ENCODE measurements at regions not wholly inside any gene's neighbourhood (a gene's known extent, or its start where the extent isn't known, plus 50 kb on each side); places are given as distances from the start of the nearest gene placed in this dataset.

DNA sequence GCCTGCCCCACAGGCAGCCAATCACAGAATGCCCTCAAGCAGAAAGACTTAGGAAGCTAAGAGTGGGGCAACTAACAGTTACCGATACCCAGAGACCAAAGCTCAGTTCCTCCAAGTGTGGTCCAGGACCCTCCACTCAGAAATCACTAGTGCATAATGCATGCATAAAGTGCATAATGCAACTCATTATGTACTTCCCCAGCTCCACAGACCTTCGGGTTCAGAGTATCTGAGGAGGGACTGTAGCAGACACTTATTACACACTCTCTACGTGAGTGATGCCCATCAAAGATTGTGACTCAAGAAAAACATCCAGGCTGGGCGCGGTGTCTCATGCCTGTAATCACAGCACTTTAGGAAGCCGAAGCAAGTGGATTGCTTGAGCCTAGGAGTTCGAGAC, 328.0 kb downstream of the BCOR start:
- Histone ChIP-seq H4K8ac (replicated peaks; ENCODE audit: insufficient read length, low read depth, low read length) (no peak overlapping the region), H3K4me1 (ENCODE audit: insufficient read depth, low read length) (peaks cover 26% of the 10 kb centered on the region), H4K20me1 (ENCODE audit: control insufficient read depth, insufficient read depth, insufficient read length) (no peaks in the 10 kb centered on the region), H3K9ac (ENCODE audit: extremely low read depth, insufficient read length, low read length) (no peak overlapping the region), H3K79me2 (ENCODE audit: insufficient read depth, low read length) (no peaks in the 10 kb centered on the region), H3K9me3 (ENCODE audit: control insufficient read depth, low read depth, low read length) (no peaks in the 10 kb centered on the region), H3K79me1 (ENCODE audit: insufficient read depth, low read depth, low read length, poor library complexity, severe bottlenecking) (no peaks in the 10 kb centered on the region), H3K23ac (ENCODE audit: insufficient read length, low read depth, low read length) (no peak overlapping the region), H2BK15ac (ENCODE audit: low read depth, low read length) (no peak overlapping the region), H4K91ac (ENCODE audit: insufficient read length, low read depth, low read length) (no peak overlapping the region), H3K14ac (ENCODE audit: insufficient read depth, low read length) (no peak overlapping the region), H4K5ac (ENCODE audit: insufficient read length, low read depth, low read length) (no peak overlapping the region), H3K4ac (ENCODE audit: low read depth, low read length) (no peak overlapping the region), H3K27ac (ENCODE audit: insufficient read length, low read depth, low read length) (no peak overlapping the region), H2BK20ac (ENCODE audit: low read depth, low read length, poor library complexity, severe bottlenecking) (no peak overlapping the region), H3K18ac (ENCODE audit: insufficient read length, low read depth, low read length) (no peak overlapping the region), H2AK5ac (ENCODE audit: insufficient read length, low read length) (no peak overlapping the region), H3K23me2 (ENCODE audit: insufficient read length, low read depth, low read length, poor library complexity, severe bottlenecking) (no peaks in the 10 kb centered on the region), H3K4me2 (ENCODE audit: insufficient read depth, insufficient read length, low read length) (no peak overlapping the region), H2AFZ (ENCODE audit: low read length) (no peak overlapping the region), H3T11ph (ENCODE audit: low read length) (no peak overlapping the region), H3K56ac (ENCODE audit: insufficient read length, low read depth, low read length) (no peak overlapping the region), H2BK5ac (ENCODE audit: insufficient read length, low read length) (no peak overlapping the region), H2BK120ac (ENCODE audit: low read depth, low read length, poor library complexity, severe bottlenecking) (no peak overlapping the region), H3K27me3 (ENCODE audit: insufficient read depth, low read length) (no peaks in the 10 kb centered on the region), H2BK12ac (ENCODE audit: insufficient read length, low read depth, low read length) (no peak overlapping the region)
- H3K27ac Mint-ChIP-seq: no peak overlapping the region
- H3K4me3 Mint-ChIP-seq: no peak overlapping the region
- H3K4me1 Mint-ChIP-seq: peaks cover 48 to 51% of the 10 kb centered on the region in 2 experiments
- no peak for DNase-seq
- no CpG with 5 or more reads among the region's 7 CpGs for WGBS (ENCODE audit: extremely low coverage, insufficient read length, low lambda C conversion rate)
- TF ChIP-seq, protein P1, sequence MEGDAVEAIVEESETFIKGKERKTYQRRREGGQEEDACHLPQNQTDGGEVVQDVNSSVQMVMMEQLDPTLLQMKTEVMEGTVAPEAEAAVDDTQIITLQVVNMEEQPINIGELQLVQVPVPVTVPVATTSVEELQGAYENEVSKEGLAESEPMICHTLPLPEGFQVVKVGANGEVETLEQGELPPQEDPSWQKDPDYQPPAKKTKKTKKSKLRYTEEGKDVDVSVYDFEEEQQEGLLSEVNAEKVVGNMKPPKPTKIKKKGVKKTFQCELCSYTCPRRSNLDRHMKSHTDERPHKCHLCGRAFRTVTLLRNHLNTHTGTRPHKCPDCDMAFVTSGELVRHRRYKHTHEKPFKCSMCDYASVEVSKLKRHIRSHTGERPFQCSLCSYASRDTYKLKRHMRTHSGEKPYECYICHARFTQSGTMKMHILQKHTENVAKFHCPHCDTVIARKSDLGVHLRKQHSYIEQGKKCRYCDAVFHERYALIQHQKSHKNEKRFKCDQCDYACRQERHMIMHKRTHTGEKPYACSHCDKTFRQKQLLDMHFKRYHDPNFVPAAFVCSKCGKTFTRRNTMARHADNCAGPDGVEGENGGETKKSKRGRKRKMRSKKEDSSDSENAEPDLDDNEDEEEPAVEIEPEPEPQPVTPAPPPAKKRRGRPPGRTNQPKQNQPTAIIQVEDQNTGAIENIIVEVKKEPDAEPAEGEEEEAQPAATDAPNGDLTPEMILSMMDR (conservative IDR thresholded peaks at IDR 0.05): no peak
- H3K9me3 Mint-ChIP-seq: peaks cover 65 to 71% of the 10 kb centered on the region in 2 experiments
- peaks cover 0 to 6% (median 1%) of the 10 kb centered on the region in 3 experiments; a peak in 6 of 7 replicates for H3K36me3 Mint-ChIP-seq (ENCODE audit: insufficient read depth in 1 of 3, low read depth in 3 of 3)
- no peaks in the 10 kb centered on the region for H3K27me3 Mint-ChIP-seq (ENCODE audit: low read depth)

All from H9 (cell line).